K562 (cell line): ENCODE measurements at regions not wholly inside any gene's neighbourhood (a gene's known extent, or its start where the extent isn't known, plus 50 kb on each side); places are given as distances from the start of the nearest gene placed in this dataset.

Source experiments
- ATAC-seq: fragments of 200-7000 bp; cut with Tn5 transposase; 3 replicates; pipeline ENCODE4 v1.9.1; 2020; ENCODE audit warnings: moderate library complexity
- BruUV-seq: library from RNA; stranded (reverse); fragments of 400-500 nt; replicated peaks from 2 replicates; lab custom pipeline; 2021; lab: Mats Ljungman, UMichigan
- CTCF ChIA-PET: fragments of 300-600 bp; formaldehyde crosslinking; extraction: SDS; loops from one replicate; lab custom pipeline; 2021; ENCODE audit warnings: low intra/inter-chr PET ratio; lab: Yijun Ruan, JAX
- POLR2A ChIA-PET: fragments of 300-600, 350-650 bp; sonication (Branson Sonifier 250); formaldehyde crosslinking; extraction: SDS; loops from one replicate; lab custom pipeline; 2021; ENCODE audit warnings: antibody characterized with exemption, inconsistent platforms; lab: Yijun Ruan, JAX
- DNase-seq, 4 experiments: peaks; one replicate each; pipeline versions ENCODE4 v3.0.0 to v3.0.0-alpha.2; 2011 to 2018; ENCODE audit warnings: low spot score in 3 of 4, mixed read lengths in 3 of 4; ENCODE audit errors: extremely low read depth in 1 of 4
- FAIRE-seq: peaks from 2 replicates; lab custom pipeline; 2011; peaks lifted over from hg19 to GRCh38; lab: Jason Lieb, UNC
- H2AFZ ChIP-seq: 2 replicates; pipeline ENCODE4 v1.6.0; 2011; ENCODE audit warnings: low read depth, low read length, control low read depth, inconsistent platforms
- H3K27ac ChIP-seq: fragments of 200-600 bp; 3 replicates; pipeline ENCODE4 v1.8.0; 2011; ENCODE audit warnings: low read depth, mild to moderate bottlenecking, control low read depth, inconsistent platforms, low read length, moderate library complexity, mixed read lengths; ENCODE audit errors: extremely low read depth
- H3K27me3 ChIP-seq, 2 experiments: fragments of 300-600 bp in 1 of 2; 2 replicates in 1 of 2; 3 replicates in 1 of 2; pipeline versions ENCODE4 v1.6.0 to v1.8.0; 2011; ENCODE audit warnings: inconsistent platforms in 2 of 2, low read length in 2 of 2, mild to moderate bottlenecking in 1 of 2, mixed read lengths in 1 of 2, moderate library complexity in 1 of 2; ENCODE audit not compliant: control insufficient read depth in 2 of 2, insufficient read depth in 2 of 2
- H3K36me3 ChIP-seq: fragments of 300-600 bp; 3 replicates; pipeline ENCODE4 v1.8.0; 2011; ENCODE audit warnings: mild to moderate bottlenecking, low read length, inconsistent platforms; ENCODE audit not compliant: control insufficient read depth, insufficient read depth
- H3K4me1 ChIP-seq, 2 experiments: fragments of 200-600 bp in 1 of 2; replicated peaks in 1 of 2; 2 replicates in 1 of 2; 3 replicates in 1 of 2; pipeline versions ENCODE4 v1.5.1 to v1.8.0; 2011; ENCODE audit warnings: inconsistent platforms in 2 of 2, low read length in 2 of 2, mild to moderate bottlenecking in 1 of 2, mixed read lengths in 1 of 2, moderate library complexity in 1 of 2; ENCODE audit not compliant: control insufficient read depth in 2 of 2, insufficient read depth in 2 of 2
- H3K4me2 ChIP-seq: 2 replicates; pipeline ENCODE4 v1.6.1; 2011; ENCODE audit warnings: low read length, control low read depth, inconsistent platforms, mixed read lengths; ENCODE audit not compliant: insufficient read depth
- H3K4me3 ChIP-seq: fragments of 200-600 bp; sonication (generic), shearing (Covaris generic); 2 replicates; pipeline ENCODE4 v1.5.1; 2016; ENCODE audit warnings: control low read depth, inconsistent platforms
- H3K79me2 ChIP-seq: fragments of 200-600 bp; 3 replicates; pipeline ENCODE4 v1.8.0; 2011; ENCODE audit warnings: low read length, inconsistent platforms; ENCODE audit not compliant: control insufficient read depth, insufficient read depth
- H3K9ac ChIP-seq, 2 experiments: 2 replicates each; pipeline versions ENCODE4 v1.6.0 to v1.6.1; 2011; ENCODE audit warnings: low read depth in 2 of 2, low read length in 2 of 2, control low read depth in 1 of 2, inconsistent platforms in 1 of 2, mild to moderate bottlenecking in 1 of 2, mixed read lengths in 1 of 2; ENCODE audit not compliant: insufficient read depth in 1 of 2
- H3K9me1 ChIP-seq: one replicate; pipeline ENCODE4 v1.6.0; 2011; ENCODE audit warnings: inconsistent platforms, mild to moderate bottlenecking, low read length, moderate library complexity; ENCODE audit not compliant: control insufficient read depth, insufficient read depth
- H3K9me3 ChIP-seq: replicated peaks from 2 replicates; pipeline ENCODE4 v1.5.1; 2011; ENCODE audit warnings: low read depth, low read length, inconsistent platforms; ENCODE audit not compliant: control insufficient read depth, insufficient read depth
- H4K20me1 ChIP-seq: replicated peaks from 2 replicates; pipeline ENCODE4 v1.6.1; 2011; ENCODE audit warnings: low read length, inconsistent platforms, mixed read lengths; ENCODE audit not compliant: control insufficient read depth, insufficient read depth
- ELF2 ChIP-seq: fragments of 250-450 bp; sonication (Bioruptor Pico); IDR thresholded peaks from 2 replicates; pipeline ENCODE4 v1.5.0; 2021; ENCODE audit warnings: mild to moderate bottlenecking
- NFRKB ChIP-seq: fragments of 450-650 bp; IDR thresholded peaks from 2 replicates; pipeline ENCODE4 v1.6.1; 2016; ENCODE audit warnings: low read depth
- RBM17 ChIP-seq: fragments of 200-400 bp; formaldehyde crosslinking; IDR thresholded peaks from 2 replicates; pipeline ENCODE4 v1.6.1; 2017; ENCODE audit warnings: low read depth, mild to moderate bottlenecking, low read length, borderline replicate concordance
- SIN3B ChIP-seq: fragments of 450-650 bp; IDR thresholded peaks from 2 replicates; pipeline ENCODE4 v1.6.1; 2017; ENCODE audit warnings: low read depth, mild to moderate bottlenecking, moderate library complexity
- SOX6 ChIP-seq: fragments of 450-650 bp; IDR thresholded peaks from 2 replicates; pipeline ENCODE4 v1.6.1; 2014; ENCODE audit warnings: mild to moderate bottlenecking
- WHSC1 ChIP-seq: IDR thresholded peaks from one replicate; pipeline ENCODE4 v1.6.1; 2012; ENCODE audit warnings: low read length, control low read depth, inconsistent platforms
- ZNF124 ChIP-seq: sonication (generic); formaldehyde crosslinking; IDR thresholded peaks from 2 replicates; pipeline ENCODE4 v1.8.1; 2022; ENCODE audit warnings: missing genetic modification reagents
- ZNF668 ChIP-seq: fragments of 250-450 bp; sonication (Bioruptor Pico); IDR thresholded peaks from 2 replicates; pipeline ENCODE4 v1.8.0; 2022; ENCODE audit warnings: mild to moderate bottlenecking, inconsistent platforms
- WGBS: fragments of 100-300 bp; shearing (Covaris generic); methylation state at CpG from one replicate; pipeline ENCODE4 v1.1.6; 2016; ENCODE audit warnings: low coverage, mixed read lengths; ENCODE audit not compliant: insufficient coverage; ENCODE audit errors: missing lambda C conversion rate; 5-methylcytosine and 5-hydroxymethylcytosine counted together
- in situ Hi-C: fragments of 300-500 bp; cut with MboI; formaldehyde crosslinking; loops from 4 replicates; pipeline ENCODE4 v1.15.0; 2018; ENCODE audit warnings: inconsistent platforms, mixed read lengths
- intact Hi-C: fragments of 100-400 bp; cut with micrococcal nuclease; formaldehyde crosslinking; loops from 2 replicates; pipeline ENCODE4 v1.14.2; 2022
- TF ChIP-seq, protein P1 (sequence below): sonication (generic); formaldehyde crosslinking; IDR thresholded peaks from 2 replicates; pipeline ENCODE4 v1.8.0; 2022; ENCODE audit warnings: mild to moderate bottlenecking, missing genetic modification reagents
- TF ChIP-seq, protein P2 (sequence below), 2 experiments: fragments of 450-650 bp in 1 of 2; sonication (generic) in 1 of 2; formaldehyde crosslinking in 1 of 2; IDR thresholded peaks in 1 of 2; conservative IDR thresholded peaks in 1 of 2; 2 replicates each; pipeline versions ENCODE4 v1.6.1 to v1.8.1; 2016 to 2023; ENCODE audit warnings: mild to moderate bottlenecking in 2 of 2, moderate library complexity in 2 of 2, inconsistent platforms in 1 of 2, missing genetic modification reagents in 1 of 2

DNA sequence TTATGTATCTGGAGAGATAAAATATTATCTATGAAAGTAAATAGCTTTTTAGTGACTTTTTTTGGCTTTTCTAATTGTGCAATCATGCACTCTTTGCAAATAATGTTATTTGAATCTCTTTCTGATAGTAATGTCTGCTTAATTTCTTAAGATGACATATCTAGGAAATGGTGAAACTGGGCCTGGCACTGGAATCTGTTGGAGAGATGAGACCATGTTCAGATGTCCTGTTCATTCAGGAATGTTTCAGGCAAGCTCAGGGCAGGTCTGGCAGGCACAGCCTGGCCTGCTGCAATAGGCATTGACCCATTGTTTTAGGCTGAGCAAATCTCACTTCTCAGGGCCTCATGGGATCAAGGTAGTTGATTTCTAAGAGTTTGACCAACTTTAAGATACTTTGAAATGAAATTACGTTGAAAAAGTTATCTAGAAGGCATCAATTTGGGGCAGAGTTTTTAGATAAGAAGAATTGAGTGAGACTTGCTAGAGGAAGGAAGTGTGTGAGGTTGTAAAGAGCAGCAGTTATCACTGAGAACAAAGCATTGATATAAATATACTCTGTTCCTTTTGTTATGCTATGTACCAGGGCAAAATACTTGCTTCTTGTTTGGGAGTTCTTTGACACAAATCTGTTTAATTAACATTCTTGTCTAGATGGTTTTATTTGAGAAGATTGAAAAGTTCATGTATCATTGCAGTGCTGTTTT is 133.0 kb upstream of the LEF1 start:
- no peak overlapping the region for H3K27ac ChIP-seq
- H3K36me3 ChIP-seq: no peaks in the 10 kb centered on the region
- H3K4me2 ChIP-seq: no peak overlapping the region
- no peaks in the 10 kb centered on the region for H3K27me3 ChIP-seq
- H3K4me1 ChIP-seq: no peaks in the 10 kb centered on the region
- H3K9me1 ChIP-seq: no peaks in the 10 kb centered on the region
- no peaks in the 10 kb centered on the region for H4K20me1 ChIP-seq
- no peaks in the 10 kb centered on the region for H3K9me3 ChIP-seq
- H2AFZ ChIP-seq: no peak overlapping the region
- ATAC-seq (no peak), FAIRE-seq (no peak), DNase-seq (no peak)
- H3K9ac ChIP-seq: no peak overlapping the region
- ChIA-PET POLR2A (no interaction called here), CTCF (no interaction called here)
- H3K4me3 ChIP-seq: no peak overlapping the region
- in situ Hi-C loops (no loop called here), intact Hi-C loops (no loop called here)
- H3K79me2 ChIP-seq: no peaks in the 10 kb centered on the region
- TF ChIP-seq RBM17 (no peak), WHSC1 (no peak), NFRKB (no peak), ELF2 (CRISPR knock-in tag) (no peak), SIN3B (no peak), SOX6 (no peak), ZNF668 (CRISPR knock-in tag) (no peak), ZNF124 (CRISPR knock-in tag) (no peak)
- TF ChIP-seq, protein P1, sequence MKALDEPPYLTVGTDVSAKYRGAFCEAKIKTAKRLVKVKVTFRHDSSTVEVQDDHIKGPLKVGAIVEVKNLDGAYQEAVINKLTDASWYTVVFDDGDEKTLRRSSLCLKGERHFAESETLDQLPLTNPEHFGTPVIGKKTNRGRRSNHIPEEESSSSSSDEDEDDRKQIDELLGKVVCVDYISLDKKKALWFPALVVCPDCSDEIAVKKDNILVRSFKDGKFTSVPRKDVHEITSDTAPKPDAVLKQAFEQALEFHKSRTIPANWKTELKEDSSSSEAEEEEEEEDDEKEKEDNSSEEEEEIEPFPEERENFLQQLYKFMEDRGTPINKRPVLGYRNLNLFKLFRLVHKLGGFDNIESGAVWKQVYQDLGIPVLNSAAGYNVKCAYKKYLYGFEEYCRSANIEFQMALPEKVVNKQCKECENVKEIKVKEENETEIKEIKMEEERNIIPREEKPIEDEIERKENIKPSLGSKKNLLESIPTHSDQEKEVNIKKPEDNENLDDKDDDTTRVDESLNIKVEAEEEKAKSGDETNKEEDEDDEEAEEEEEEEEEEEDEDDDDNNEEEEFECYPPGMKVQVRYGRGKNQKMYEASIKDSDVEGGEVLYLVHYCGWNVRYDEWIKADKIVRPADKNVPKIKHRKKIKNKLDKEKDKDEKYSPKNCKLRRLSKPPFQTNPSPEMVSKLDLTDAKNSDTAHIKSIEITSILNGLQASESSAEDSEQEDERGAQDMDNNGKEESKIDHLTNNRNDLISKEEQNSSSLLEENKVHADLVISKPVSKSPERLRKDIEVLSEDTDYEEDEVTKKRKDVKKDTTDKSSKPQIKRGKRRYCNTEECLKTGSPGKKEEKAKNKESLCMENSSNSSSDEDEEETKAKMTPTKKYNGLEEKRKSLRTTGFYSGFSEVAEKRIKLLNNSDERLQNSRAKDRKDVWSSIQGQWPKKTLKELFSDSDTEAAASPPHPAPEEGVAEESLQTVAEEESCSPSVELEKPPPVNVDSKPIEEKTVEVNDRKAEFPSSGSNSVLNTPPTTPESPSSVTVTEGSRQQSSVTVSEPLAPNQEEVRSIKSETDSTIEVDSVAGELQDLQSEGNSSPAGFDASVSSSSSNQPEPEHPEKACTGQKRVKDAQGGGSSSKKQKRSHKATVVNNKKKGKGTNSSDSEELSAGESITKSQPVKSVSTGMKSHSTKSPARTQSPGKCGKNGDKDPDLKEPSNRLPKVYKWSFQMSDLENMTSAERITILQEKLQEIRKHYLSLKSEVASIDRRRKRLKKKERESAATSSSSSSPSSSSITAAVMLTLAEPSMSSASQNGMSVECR (CRISPR knock-in tag): no peak
- TF ChIP-seq, protein P2, sequence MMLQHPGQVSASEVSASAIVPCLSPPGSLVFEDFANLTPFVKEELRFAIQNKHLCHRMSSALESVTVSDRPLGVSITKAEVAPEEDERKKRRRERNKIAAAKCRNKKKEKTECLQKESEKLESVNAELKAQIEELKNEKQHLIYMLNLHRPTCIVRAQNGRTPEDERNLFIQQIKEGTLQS (IDR thresholded peaks at IDR 0.05): no peak
- TF ChIP-seq, protein P2 (CRISPR knock-in tag; conservative IDR thresholded peaks at IDR 0.05): no peak
- WGBS: 0% methylated on average over 1 of the region's 1 CpG
- no TSS peak for BruUV-seq
